ENCODE measurements at regions not wholly inside any gene's neighbourhood (a gene's known extent, or its start where the extent isn't known, plus 50 kb on each side); places are given as distances from the start of the nearest gene placed in this dataset.

DNA sequence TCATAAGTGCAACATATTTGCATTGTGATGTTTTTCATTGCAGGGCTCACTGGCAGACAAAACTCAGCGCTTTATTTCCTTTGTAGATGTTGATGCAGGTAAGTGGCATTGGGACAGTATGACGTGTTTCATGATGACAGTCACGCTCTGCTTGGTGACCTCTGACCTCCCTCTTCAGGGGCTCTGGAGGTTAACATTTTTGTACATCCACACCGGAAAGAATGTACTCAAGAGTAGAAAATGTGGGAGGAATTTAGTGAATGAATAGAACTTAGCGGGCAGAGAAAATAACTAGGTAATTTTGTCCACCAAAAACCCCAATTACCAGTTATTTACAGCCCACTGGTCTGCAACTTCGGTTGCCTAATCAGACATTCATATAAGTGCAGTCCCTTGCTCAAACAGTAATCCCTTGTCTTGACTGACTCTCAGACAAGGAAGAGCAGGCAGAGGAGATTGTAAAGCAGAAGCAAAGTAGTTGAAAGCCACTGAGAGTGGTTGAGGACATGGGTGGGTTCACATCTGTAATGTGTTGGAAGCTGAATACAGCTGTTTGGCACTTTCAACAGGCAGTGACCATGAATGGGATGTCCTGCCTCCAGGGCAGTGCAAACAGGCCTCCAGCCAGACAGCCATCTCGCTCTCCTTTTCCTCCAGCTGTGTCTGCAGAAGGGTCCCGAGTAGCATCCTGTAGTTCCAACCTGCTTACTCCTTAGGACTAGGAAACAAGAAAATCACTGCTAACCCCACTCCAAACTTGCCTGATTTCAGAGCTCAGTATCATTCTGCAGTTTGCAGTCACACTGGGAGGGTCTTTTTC is 188.9 kb downstream of the NRIP1 start:
- no peak for DNase-seq (ENCODE audit: low read depth, low spot score)
- Histone ChIP-seq H3K79me2 (ENCODE audit: control insufficient read depth, insufficient read depth, low read length) (no peaks in the 10 kb centered on the region), H3K4me3 (ENCODE audit: control insufficient read depth in 2 of 3, extremely low read depth in 1 of 3, insufficient read depth in 2 of 3, low read depth in 1 of 3, low read length in 3 of 3) (no peak overlapping the region), H3K27ac (ENCODE audit: control insufficient read depth, insufficient read depth, low read length) (no peak overlapping the region), H4K20me1 (ENCODE audit: control insufficient read depth, extremely low read depth, insufficient read depth, low read length) (no peaks in the 10 kb centered on the region), H3K9me3 (ENCODE audit: control insufficient read depth, low read depth, low read length) (no peaks in the 10 kb centered on the region), H3K36me3 (ENCODE audit: control insufficient read depth in 2 of 2, extremely low read depth in 1 of 2, insufficient read depth in 2 of 2, low read length in 2 of 2) (no peaks in the 10 kb centered on the region), H3K9ac (ENCODE audit: control insufficient read depth, extremely low read depth, insufficient read depth, low read length) (no peak overlapping the region), H3K4me2 (ENCODE audit: control insufficient read depth, extremely low read depth, insufficient read depth, low read depth, low read length) (no peak overlapping the region), H3K4me1 (ENCODE audit: control insufficient read depth, extremely low read depth, insufficient read depth, low read length) (peaks cover 27% of the 10 kb centered on the region), H3K9me1 (ENCODE audit: control insufficient read depth, extremely low read depth, insufficient read depth, low read length) (no peaks in the 10 kb centered on the region), H3K27me3 (ENCODE audit: control insufficient read depth, extremely low read depth, insufficient read depth, low read length) (no peaks in the 10 kb centered on the region), H2AFZ (ENCODE audit: control insufficient read depth, low read length) (no peak overlapping the region)
- FAIRE-seq = no peak
- TF ChIP-seq EZH2 (IDR thresholded peaks at IDR 0.05; ENCODE audit: low read length) = no peak
- TF ChIP-seq, protein P1, sequence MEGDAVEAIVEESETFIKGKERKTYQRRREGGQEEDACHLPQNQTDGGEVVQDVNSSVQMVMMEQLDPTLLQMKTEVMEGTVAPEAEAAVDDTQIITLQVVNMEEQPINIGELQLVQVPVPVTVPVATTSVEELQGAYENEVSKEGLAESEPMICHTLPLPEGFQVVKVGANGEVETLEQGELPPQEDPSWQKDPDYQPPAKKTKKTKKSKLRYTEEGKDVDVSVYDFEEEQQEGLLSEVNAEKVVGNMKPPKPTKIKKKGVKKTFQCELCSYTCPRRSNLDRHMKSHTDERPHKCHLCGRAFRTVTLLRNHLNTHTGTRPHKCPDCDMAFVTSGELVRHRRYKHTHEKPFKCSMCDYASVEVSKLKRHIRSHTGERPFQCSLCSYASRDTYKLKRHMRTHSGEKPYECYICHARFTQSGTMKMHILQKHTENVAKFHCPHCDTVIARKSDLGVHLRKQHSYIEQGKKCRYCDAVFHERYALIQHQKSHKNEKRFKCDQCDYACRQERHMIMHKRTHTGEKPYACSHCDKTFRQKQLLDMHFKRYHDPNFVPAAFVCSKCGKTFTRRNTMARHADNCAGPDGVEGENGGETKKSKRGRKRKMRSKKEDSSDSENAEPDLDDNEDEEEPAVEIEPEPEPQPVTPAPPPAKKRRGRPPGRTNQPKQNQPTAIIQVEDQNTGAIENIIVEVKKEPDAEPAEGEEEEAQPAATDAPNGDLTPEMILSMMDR (optimal IDR thresholded peaks at IDR 0.05 in 1 of 3, IDR thresholded peaks at IDR 0.05 in 1 of 3, conservative IDR thresholded peaks at IDR 0.05 in 1 of 3; ENCODE audit: extremely low read depth in 1 of 3, insufficient read depth in 2 of 3, low read length in 3 of 3) = no peak
- dilution Hi-C loops (cut with MboI; ENCODE audit: extremely low pct_ligation_motif_present, low sequenced_read_pairs) = no loop called here

DNA sequence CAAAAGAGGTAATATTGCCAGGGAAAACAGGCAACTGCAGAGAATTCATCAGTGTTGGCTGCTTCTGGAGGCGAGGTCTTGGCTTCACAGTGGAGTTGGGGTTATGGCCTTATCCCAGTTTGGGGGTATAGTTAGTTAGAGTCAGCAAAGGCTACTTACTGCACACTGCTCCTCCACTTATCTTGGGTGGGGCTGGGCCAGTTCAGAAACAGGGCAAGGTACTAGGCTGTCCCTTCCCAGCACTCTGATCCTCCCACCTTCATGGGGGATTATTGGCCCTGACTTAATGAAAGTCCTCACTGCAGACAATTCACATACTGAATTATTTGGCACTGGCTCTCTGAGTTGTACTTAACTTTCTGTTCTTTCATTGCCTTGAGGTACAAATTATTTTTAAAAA is 189.6 kb downstream of the NRIP1 start:
- Histone ChIP-seq H3K4me3 (ENCODE audit: control insufficient read depth in 2 of 3, extremely low read depth in 1 of 3, insufficient read depth in 2 of 3, low read depth in 1 of 3, low read length in 3 of 3) (no peak overlapping the region), H3K9me3 (ENCODE audit: control insufficient read depth, low read depth, low read length) (no peaks in the 10 kb centered on the region), H3K4me2 (ENCODE audit: control insufficient read depth, extremely low read depth, insufficient read depth, low read depth, low read length) (no peak overlapping the region), H3K36me3 (ENCODE audit: control insufficient read depth in 2 of 2, extremely low read depth in 1 of 2, insufficient read depth in 2 of 2, low read length in 2 of 2) (no peaks in the 10 kb centered on the region), H3K4me1 (ENCODE audit: control insufficient read depth, extremely low read depth, insufficient read depth, low read length) (peaks cover 33% of the 10 kb centered on the region), H3K79me2 (ENCODE audit: control insufficient read depth, insufficient read depth, low read length) (no peaks in the 10 kb centered on the region), H3K27ac (ENCODE audit: control insufficient read depth, insufficient read depth, low read length) (no peak overlapping the region), H3K27me3 (ENCODE audit: control insufficient read depth, extremely low read depth, insufficient read depth, low read length) (no peaks in the 10 kb centered on the region), H3K9me1 (ENCODE audit: control insufficient read depth, extremely low read depth, insufficient read depth, low read length) (no peaks in the 10 kb centered on the region), H3K9ac (ENCODE audit: control insufficient read depth, extremely low read depth, insufficient read depth, low read length) (no peak overlapping the region), H4K20me1 (ENCODE audit: control insufficient read depth, extremely low read depth, insufficient read depth, low read length) (no peaks in the 10 kb centered on the region), H2AFZ (ENCODE audit: control insufficient read depth, low read length) (no peak overlapping the region)
- dilution Hi-C loops (cut with MboI; ENCODE audit: extremely low pct_ligation_motif_present, low sequenced_read_pairs) = no loop called here
- FAIRE-seq (no peak), DNase-seq (ENCODE audit: low read depth, low spot score) (no peak)
- TF ChIP-seq EZH2 (IDR thresholded peaks at IDR 0.05; ENCODE audit: low read length) = no peak
- TF ChIP-seq, protein P1 (optimal IDR thresholded peaks at IDR 0.05 in 1 of 3, IDR thresholded peaks at IDR 0.05 in 1 of 3, conservative IDR thresholded peaks at IDR 0.05 in 1 of 3; ENCODE audit: extremely low read depth in 1 of 3, insufficient read depth in 2 of 3, low read length in 3 of 3) = no peak
